Stimulated activated CD4-positive, alpha-beta T cell treated with anti-CD3 and anti-CD28 coated beads, Interleukin-4, amount 100 ng/mL, for 48 hours (primary cell): ENCODE measurements at regions not wholly inside any gene's neighbourhood (a gene's known extent, or its start where the extent isn't known, plus 50 kb on each side); places are given as distances from the start of the nearest gene placed in this dataset.
"Not testable (repeated sequence)": the region's sequence is repeated elsewhere in the genome, so short reads cannot be mapped to it uniquely, and the experiment has no call there.

Source experiments
- DNase-seq, 2 donors: peaks; one replicate each; pipeline ENCODE4 v3.0.0-alpha.2; 2020; ENCODE audit warnings: low read depth in 2 of 2

DNA sequence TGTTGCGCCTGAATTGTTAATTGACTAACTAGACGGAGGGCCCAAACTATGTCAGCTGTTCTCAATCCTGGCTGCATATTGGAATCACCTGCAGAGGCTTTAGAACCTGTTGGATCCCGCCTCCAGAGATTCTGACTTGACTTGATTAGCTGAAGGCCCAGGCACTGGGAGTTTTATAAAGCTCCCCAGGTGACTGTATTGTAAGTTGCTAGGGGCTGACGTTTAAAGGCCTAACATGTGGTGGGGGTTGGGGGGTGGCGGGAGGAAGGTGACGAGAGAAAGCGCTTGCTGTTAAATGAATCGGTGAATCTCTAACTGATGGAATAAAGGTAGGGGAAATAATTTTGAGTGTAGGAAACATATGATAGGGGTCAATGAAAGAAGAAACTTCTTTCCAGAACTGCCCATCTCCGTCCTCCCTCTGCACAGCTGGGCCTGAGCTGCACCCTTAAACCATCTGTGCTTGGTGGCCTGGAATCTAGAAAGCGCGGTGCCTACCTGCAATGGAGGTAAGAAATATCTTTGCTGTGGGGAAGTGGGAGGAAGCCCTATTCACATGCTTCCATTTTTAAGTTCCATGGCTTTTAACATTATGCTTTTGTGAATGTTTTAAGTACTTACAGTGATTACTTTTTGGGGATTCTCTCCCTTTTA is 225.0 kb upstream of the FAM3C start:
- no peak for DNase-seq

DNA sequence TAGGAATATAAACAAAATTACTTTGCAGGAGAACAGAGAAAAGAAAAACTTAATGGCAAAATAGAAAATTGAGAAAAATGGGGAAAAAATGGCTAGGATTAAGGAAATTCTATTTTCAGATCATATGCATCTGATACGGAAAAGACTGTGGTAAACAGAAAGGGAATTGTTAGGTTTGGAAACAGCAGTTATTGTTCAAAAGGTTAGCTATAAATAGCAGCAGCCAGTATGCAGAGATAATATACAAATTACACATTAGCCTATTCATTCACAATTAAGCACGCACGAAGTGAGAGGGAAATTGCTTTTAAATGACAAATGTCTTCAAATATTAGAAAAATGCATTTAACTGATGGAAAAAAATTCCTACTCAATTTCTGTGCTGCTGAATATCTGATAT is 224.1 kb upstream of the FAM3C start:
- no peak for DNase-seq

DNA sequence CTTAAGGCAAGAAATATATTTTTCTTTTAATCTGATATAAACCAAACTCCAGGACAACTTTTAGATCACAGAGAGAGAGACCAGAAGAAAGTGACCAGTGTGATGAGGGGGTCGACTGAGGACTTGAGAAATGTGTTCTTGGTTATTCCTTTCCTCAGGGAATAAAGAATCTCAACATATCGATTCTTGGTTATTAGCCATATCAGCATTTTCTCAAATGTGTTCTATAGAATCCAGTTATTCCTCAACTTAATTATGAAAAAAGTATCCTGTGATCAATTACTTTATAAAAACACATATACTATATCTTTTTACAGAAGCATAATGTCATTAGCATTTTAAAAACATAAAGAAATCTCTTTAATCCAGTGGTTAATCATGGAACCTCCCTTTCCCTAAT is 222.1 kb upstream of the FAM3C start:
- no peak for DNase-seq

DNA sequence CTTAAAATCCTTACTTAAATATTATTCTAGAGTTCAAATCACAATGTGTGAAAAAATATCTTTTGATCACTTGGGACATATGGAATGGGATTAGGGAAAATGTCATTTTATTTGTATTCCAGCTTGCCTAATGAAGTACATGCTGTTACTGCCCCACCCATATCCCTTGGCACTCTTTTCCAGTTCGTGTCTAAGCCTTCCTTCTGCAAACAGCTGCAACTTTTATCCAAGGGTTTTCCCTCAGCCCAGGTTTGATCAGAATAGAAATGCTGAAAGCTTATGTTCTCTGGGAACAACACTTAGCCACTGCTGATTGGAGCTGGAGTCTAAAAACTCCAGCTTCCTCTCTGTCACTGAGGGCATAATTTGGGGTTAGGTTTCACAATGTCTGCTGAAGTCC is 214.1 kb upstream of the FAM3C start:
- DNase-seq, result no peak

DNA sequence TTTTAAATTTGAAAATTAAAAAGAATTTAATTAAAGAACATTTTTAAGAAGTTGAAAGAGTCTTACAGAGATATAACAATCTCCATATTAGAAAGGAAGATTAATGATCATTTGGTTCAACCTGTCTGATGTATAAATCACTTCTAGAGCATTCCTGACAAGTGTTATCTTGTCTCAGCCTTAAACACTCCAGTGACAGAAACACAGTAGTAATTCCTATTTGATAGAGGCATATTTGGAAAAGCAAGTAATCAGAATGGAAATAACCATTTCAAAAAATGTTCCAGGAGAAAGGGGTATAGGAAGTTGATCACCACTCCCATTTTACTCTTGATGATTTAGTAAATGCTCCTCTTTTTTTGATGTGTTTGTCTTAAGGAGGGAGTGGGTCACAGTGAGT is 213.1 kb upstream of the FAM3C start:
- DNase-seq, result no peak

DNA sequence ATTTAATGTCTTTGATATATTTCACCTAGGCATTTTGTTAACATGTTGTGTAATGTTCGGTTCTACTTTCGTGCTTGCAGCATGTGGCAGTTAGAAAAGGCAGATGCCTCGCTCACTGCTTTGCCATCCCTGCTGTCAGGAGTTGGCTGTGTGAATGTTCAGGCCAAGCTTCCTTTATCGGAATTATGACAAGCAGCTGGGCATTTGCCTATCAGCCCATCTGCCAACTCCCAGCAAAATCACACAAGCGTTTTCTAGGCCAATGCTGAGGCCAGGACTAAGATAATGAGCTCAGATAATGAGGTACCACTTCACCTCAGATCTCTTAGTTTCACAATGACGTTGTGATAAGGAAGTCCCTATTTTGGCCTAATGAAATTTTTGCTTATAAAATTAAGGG is 212.7 kb upstream of the FAM3C start:
- no peak for DNase-seq

DNA sequence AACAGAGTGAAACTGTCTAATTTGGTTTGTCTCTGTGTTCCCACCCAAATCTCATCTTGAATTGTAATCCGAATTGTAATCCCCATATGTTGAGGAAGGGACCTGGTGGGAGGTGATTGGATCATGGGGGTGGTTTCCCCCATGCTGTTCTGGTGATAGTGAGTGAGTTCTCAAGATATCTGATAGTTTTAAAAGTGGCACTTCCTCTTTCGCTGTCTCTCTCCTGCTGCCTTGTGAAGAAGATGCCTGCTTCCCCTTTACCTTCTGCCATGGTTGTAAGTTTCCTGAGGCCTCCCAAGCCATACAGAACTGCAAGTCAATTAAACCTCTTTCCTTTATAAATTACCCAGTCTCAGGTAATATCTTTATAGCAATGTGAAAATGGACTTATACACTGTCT is 212.1 kb upstream of the FAM3C start:
- not testable (repeated sequence) for DNase-seq

DNA sequence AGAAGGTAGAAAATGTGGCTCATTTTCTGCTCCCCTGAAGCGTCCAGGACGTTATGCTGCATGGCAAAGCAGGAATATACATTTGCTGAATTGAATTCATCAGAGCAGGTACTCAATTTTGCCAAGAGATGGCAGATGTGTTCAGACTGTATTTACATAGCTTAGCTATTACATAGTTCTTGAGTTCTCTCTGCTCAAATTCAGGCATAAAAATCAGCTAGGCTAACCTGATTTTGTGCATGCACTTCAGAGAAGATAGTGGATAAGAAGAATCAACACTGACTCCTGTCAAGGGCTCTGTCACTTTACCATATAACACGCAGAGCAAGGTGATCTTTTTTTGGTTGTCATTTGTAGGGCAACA is 209.2 kb upstream of the FAM3C start:
- no peak for DNase-seq

DNA sequence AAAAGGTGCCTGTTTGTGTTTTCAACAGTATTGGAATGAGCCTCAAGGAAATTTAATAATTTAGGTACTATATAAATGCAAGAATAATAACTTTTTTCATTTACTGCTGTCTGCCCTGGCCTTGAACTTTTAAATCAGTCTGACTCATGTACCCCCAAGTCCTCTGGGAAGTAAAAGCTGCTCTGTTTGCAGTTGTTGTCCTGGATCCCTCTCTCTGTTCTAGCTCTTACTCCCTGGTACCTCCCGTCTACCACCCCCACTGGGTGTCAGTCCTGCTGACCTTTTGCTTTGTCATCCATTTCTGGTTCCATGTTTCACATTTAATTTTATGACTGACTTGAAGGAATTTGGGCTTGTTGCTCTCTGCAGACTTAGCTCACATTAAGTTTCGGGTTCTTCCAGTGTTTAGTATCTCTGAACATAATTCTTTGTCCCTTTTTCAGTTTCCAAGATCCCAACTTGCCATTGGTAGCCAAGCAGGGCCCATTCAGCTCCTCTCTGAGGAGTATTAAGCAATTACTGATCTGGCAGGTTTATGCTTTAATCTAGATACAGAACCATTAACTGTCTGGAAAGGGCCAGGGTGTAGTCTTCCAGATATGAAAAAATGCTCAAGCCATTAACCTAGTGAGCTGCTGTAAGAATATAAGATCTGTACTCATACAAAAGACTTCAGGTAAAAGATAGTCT is 208.7 kb upstream of the FAM3C start:
- DNase-seq, result no peak

DNA sequence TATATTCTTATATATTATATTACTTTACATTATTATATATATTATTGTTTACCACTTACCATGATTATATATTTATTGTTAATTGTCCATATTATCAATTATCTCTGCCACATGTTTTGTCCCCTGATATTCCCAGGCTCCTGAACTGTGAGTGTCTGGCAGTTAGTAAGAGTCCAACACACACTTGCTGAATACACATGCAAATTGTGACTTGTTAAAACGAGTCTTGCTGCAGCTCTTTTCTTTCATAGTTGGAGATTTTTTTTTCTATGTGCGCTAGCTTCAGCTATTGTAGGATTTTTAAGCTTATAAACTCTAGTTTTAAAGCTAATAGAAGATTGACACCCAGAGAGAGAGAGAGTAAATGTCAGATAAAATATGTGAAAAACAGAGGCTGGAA is 207.8 kb upstream of the FAM3C start:
- DNase-seq, result no peak

DNA sequence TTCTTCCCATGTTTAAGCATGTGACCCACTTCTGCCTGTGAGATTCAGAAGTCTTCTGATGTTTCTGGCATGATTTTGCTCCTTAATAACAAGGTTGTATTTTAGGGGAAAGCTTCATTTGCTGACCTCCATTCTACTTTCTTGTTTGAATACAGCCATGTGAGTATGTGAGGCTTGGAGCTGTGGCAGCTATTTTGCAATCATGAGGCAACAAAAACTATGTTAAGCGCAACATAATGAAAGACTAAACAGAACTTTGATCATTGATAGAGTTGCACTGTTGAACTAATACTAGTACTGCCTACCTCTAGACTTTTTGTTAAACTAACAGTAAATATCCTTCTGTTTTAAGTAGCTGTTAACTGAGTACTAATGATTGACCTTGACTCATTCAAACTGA is 203.8 kb upstream of the FAM3C start:
- DNase-seq, result no peak

DNA sequence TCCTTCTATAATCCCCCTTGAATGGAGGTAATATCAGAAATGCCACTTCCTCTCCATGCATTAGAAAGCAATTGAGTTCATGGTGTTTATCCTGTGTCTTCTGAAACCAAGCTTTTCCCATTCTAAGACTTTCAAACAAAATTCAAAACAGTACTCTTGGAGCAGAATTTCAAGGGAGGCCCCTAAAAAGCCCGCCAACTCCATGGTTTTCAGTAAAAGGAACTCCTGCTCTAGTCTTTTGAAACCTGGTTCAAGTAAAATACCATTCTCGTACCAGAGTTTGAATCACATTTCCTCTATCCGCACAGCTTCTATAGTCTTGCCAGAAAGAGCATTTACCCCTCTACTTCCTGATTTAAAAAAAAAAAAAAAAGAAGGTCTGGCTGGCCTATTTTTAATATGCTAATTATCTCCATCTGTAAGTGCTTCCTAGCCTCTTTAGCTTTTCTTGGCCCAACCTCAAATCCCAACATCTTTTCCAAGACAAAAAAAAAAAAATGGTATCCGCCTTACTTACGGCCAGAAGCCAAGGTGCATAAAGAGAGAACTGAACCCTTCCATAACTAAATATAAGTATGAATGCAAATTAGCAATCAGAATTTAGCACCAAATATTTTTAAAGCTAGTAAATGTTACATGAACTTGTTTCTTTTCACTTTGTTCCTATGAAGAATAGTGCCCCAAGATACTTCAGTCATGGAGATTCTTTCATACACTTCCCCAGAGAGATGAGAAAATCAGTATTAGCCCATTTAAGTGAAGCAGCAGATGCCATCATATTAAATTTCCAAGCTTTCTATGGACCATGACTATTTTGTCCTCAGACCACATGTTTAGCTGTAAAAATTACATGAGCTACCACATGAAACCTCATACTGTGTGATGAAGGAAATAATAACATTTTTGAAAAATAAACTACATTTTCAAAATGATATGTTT is 199.9 kb upstream of the FAM3C start:
- no peak for DNase-seq

DNA sequence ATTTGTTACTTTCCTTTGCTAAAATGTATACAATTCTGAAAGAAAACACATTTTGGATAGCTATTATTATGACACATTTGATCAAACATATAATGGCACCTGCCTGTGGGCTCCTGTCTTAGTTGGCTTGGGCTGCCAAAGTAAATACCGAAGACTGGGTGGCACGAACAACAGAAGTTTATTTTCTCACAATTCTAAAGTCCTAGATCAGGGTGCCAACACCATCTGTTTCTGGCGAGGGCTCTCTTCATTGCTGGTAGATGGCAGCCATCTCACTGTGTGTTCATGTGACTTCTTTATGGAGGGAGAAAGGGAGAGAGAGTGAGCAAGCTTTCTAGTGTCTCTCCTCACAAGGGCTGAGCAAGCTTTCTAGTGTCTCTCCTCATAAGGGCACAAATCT is 195.8 kb upstream of the FAM3C start:
- DNase-seq, result no peak

DNA sequence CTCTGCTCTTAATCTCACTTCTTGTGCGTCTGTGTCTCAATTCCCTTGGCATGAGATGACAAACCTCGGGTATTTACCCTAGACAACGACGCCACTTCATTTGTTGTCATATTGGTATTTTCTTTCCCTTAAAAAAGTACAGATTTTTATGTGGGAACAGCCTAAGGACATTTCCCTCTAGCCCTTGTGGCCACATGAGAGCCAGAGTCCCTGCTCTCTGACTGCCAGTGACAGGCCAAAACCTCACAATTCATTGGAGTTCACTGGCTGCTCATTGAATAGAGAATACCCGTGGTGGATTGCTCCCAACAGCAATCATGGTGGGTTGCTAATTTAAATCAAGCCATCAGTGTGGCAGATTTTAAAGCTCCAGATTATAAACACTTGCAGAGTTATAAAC is 191.3 kb upstream of the FAM3C start:
- DNase-seq, result no peak

DNA sequence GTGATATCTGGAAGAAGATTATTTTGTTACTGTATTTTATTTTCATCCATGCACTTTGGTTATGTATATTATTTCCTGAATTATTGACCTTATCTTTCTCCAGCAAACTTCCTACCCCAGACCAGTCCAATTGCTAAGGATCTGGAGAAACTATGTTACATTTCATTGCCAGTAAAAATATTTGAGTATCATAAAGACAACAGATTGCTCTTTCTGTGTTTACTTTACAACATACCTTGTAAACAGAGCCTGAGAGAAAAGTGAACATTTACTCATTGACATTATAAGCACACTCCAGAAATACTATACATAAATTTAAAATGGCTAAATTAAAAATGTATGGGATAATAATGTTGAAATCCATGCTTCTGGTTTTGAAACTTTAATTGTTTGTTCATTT is 186.2 kb upstream of the FAM3C start:
- DNase-seq, result no peak

DNA sequence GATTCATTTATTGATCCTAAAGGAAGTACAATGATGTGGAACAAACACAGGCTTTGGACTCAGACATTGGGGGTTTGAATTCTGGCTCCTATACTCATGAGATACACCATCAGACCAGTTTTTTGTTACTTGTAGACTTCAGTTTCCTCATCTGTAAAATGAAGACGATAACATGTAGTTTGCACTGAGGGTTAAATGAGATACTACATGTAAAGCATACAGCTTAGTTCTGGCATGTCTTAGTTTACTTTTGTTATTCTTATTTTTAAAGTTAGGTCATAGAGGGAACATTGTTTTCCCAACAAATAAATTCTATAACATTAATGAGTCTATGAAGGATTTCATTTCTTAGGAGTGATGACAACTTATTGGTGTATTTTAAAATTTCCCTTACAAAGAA is 183.5 kb upstream of the FAM3C start:
- DNase-seq, result no peak

DNA sequence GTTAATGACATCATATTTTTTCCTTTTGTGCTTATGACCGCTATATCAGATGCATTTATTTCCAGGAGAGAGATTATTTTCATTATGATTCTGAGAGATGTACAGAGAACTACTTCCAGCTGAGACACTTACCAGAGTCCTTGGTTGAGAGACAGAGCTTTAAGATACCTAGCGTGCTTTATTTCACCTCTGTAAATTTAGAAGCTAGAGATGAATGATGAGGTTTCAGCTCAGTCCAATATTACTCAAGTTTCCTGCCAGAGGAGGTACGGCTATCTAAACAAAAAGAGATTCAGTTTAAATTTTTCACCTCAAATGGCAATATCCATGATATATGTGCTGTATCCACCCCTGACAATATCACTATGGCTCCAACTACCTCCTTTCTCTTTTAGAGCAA is 182.6 kb upstream of the FAM3C start:
- no peak for DNase-seq

DNA sequence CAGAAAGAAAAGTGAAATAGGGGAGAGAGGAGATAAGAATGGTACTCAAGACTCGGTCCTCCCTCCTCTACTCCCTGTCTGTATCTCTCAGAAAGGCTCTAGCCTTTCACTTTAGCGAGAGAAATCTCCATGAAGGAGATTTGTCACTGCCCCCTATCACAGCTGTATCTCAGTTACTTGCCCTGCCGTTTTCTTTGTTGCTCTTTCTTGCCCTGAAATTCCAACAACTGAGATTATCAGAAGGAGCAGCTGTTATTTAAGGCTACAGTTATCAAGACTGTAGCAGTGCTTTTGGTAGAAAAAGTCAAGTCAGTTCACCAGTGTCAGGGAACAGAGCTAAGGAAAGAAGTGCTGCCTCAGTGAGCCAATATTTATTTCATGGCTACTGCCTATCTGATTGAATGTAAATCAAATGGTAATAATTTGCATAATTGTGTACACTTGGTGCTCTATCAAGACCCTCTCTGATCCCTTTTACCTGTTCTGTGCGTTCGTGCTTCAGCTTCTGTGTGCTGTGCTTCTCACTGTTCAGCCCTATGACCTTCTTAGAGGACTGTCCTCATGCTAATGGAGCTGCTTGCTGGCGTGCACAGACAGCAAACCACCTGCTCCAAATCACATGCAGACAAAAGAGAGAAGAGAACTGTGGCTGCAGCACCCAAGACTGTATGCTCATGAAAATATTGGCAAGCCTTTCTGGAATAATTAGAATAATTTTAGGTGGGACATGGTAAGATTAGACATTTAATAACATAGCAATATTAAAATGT is 180.2 kb upstream of the FAM3C start:
- DNase-seq, result no peak

DNA sequence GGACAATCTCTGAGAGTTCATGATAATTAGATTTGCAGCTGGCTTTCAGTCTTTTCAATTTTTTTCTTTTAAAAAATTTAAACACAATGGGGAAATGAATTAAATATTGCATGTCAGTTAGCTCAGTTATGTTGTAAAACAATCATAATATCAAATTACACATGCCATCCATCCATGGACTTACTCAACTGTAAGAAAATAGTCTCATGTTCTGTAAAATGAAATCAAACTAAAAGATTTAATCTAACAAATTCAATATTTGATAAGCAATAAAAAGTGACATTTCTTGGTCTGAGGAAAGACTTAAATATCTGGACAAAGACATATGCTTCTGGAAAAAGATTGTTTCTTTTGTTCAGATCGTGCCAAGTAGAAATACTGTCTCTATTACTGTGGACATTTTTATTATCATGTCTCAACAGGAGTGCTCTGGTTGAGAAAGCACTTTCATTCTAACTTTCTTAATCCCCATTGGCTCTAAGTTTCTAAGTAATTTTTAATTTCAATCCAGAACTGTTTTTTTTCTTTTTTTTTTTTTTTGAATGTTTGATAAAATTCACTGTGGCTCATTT is 179.2 kb upstream of the FAM3C start:
- no peak for DNase-seq

DNA sequence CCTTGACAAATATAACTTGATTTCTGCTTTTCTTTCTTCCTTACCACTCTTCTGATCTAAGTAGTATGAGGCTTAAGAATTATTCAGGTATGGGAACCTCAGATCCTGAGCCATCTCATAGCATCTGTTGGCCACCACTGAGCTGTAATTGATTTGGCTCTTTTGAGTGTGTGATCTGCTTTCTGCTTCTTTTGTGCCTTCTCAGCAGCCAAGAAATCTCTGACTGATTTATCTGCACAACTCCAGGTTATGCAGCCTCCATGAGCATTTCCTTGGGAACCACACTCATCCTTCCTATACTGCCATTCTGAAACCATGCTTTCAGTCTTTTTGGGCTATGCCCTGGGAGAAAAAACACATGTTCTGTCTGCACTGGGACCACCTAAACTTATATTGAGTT is 178.0 kb upstream of the FAM3C start:
- no peak for DNase-seq

DNA sequence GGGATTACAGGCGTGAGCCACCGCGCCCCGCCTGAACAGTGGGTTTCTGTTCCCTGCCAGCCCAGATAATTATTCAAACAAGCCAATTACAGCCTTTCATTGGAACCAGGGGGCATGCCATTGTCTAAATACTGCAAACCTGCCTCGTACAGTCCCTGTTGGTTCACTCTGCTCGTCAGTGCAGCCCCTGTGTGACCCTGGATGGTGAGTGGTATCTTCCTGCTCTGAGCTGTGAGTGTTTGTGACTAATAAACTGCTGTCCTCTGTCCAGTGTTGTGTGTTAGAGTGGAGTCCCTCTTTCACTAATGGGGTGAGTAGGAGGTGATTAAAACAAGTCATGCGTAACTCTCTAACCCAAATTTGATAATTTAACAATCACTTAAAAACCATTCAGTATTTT is 176.5 kb upstream of the FAM3C start:
- no peak for DNase-seq

DNA sequence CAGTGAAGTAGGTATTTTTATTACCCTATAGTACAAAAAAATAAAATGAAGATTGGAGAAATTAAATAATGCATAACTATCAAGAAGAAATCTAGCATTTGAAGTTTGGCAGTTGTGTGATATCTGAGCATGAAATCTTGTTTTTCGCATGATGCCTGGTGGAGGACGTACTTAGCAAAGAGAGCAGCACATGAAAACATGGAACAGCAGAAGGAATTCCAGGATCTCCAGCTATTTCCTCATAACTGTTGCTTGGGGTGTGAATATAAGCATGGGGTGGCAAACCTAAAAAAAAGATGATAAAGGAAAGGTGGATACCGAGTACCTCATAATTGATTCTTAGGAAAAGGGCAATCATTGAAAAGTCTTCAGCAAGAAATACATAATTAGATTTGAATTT is 174.3 kb upstream of the FAM3C start:
- no peak for DNase-seq
